Hepatocyte (in vitro differentiated cells): ENCODE measurements at regions not wholly inside any gene's neighbourhood (a gene's known extent, or its start where the extent isn't known, plus 50 kb on each side); places are given as distances from the start of the nearest gene placed in this dataset.

Experiments used
- DNase-seq: peaks from one replicate; pipeline ENCODE4 v3.0.0-alpha.2; 2016; ENCODE audit warnings: low spot score
- H2AFZ ChIP-seq: fragments of 200-600 bp; sonication (generic); 2 replicates; pipeline ENCODE4 v1.6.0; 2016; ENCODE audit warnings: antibody characterized with exemption, mild to moderate bottlenecking
- H3K27ac ChIP-seq: fragments of 200-600 bp; sonication (generic); 2 replicates; pipeline ENCODE4 v1.5.1; 2016; ENCODE audit warnings: mild to moderate bottlenecking
- H3K27me3 ChIP-seq: fragments of 200-600 bp; sonication (generic); 2 replicates; pipeline ENCODE4 v1.6.1; 2016
- H3K36me3 ChIP-seq: fragments of 200-600 bp; sonication (generic); replicated peaks from 2 replicates; pipeline ENCODE4 v1.5.1; 2016; ENCODE audit warnings: low read depth; ENCODE audit not compliant: insufficient read depth
- H3K4me1 ChIP-seq: fragments of 200-600 bp; sonication (generic); 2 replicates; pipeline ENCODE4 v1.5.1; 2016; ENCODE audit warnings: mild to moderate bottlenecking, moderate library complexity; ENCODE audit not compliant: insufficient read depth
- H3K4me2 ChIP-seq: fragments of 200-600 bp; sonication (generic); 2 replicates; pipeline ENCODE4 v1.6.0; 2016
- H3K4me3 ChIP-seq: fragments of 200-600 bp; sonication (generic); 2 replicates; pipeline ENCODE4 v1.5.1; 2016; ENCODE audit warnings: mild to moderate bottlenecking
- H3K79me2 ChIP-seq: fragments of 200-600 bp; sonication (generic); 2 replicates; pipeline ENCODE4 v1.6.0; 2017; ENCODE audit warnings: mild to moderate bottlenecking
- H3K9me2 ChIP-seq: fragments of 200-600 bp; sonication (generic); replicated peaks from 2 replicates; pipeline ENCODE4 v1.6.0; 2017; ENCODE audit warnings: mild to moderate bottlenecking; ENCODE audit not compliant: insufficient read depth
- H3K9me3 ChIP-seq: fragments of 200-600 bp; sonication (generic); 2 replicates; pipeline ENCODE4 v1.5.1; 2016; ENCODE audit warnings: low read depth, mild to moderate bottlenecking
- H4K20me1 ChIP-seq: fragments of 200-600 bp; sonication (generic); 2 replicates; pipeline ENCODE4 v1.6.0; 2016; ENCODE audit warnings: mild to moderate bottlenecking; ENCODE audit not compliant: insufficient read depth, poor library complexity, severe bottlenecking
- CTCF ChIP-seq: fragments of 200-600 bp; sonication (generic); IDR thresholded peaks from 2 replicates; pipeline ENCODE4 v1.5.1; 2016; ENCODE audit warnings: antibody characterized with exemption, mild to moderate bottlenecking; ENCODE audit not compliant: poor library complexity
- EZH2 ChIP-seq: fragments of 200-600 bp; sonication (generic); IDR thresholded peaks from 2 replicates; pipeline ENCODE4 v1.6.1; 2016; ENCODE audit warnings: antibody characterized with exemption, mild to moderate bottlenecking, borderline replicate concordance
- EZH2phosphoT487 ChIP-seq: fragments of 200-600 bp; sonication (generic); IDR thresholded peaks from one replicate; pipeline ENCODE4 v1.6.1; 2018; ENCODE audit warnings: antibody characterized with exemption, mild to moderate bottlenecking, low read depth, moderate library complexity; ENCODE audit not compliant: unreplicated experiment, severe bottlenecking
- WGBS: methylation state at CpG from one replicate; pipeline ENCODE4 v1.1.6; 2016; ENCODE audit warnings: low lambda C conversion rate; ENCODE audit errors: missing lambda C conversion rate; 5-methylcytosine and 5-hydroxymethylcytosine counted together

- no peaks in the 10 kb centered on the region for H3K9me2 ChIP-seq
- no peak for TF ChIP-seq CTCF
- no peak for TF ChIP-seq EZH2
- TF ChIP-seq EZH2phosphoT487, result no peak
- no peaks in the 10 kb centered on the region for H3K4me1 ChIP-seq
- no peak overlapping the region for H3K4me3 ChIP-seq
- DNase-seq, result no peak
- H3K27me3 ChIP-seq, result peaks cover 6% of the 10 kb centered on the region
- no peaks in the 10 kb centered on the region for H3K79me2 ChIP-seq
- H3K36me3 ChIP-seq, result no peaks in the 10 kb centered on the region
- H3K27ac ChIP-seq, result no peak overlapping the region
- H4K20me1 ChIP-seq, result no peaks in the 10 kb centered on the region
- H2AFZ ChIP-seq, result no peak overlapping the region
- H3K4me2 ChIP-seq, result no peak overlapping the region
- H3K9me3 ChIP-seq, result no peaks in the 10 kb centered on the region
- WGBS, result 66% methylated on average over 4 of the region's 4 CpGs
These were observed 626.7 kb upstream of the ADAMTS16 start for GRCh38 chr5:4513381-4513780.

- WGBS, result 80% methylated on average over 8 of the region's 8 CpGs
- Histone ChIP-seq H3K9me3 (no peaks in the 10 kb centered on the region), H3K27ac (no peak overlapping the region), H3K4me3 (no peak overlapping the region), H3K9me2 (no peaks in the 10 kb centered on the region), H4K20me1 (no peaks in the 10 kb centered on the region), H2AFZ (no peak overlapping the region), H3K79me2 (no peaks in the 10 kb centered on the region), H3K4me1 (no peaks in the 10 kb centered on the region), H3K27me3 (peaks cover 6% of the 10 kb centered on the region), H3K36me3 (no peaks in the 10 kb centered on the region), H3K4me2 (no peak overlapping the region)
- TF ChIP-seq EZH2phosphoT487 (no peak), CTCF (no peak), EZH2 (no peak)
- DNase-seq, result no peak
These were observed 626.0 kb upstream of the ADAMTS16 start for GRCh38 chr5:4514067-4514648.

GRCh38 chr5:4518903-4519672 is 621.0 kb upstream of the ADAMTS16 start:
- no peaks in the 10 kb centered on the region for H3K36me3 ChIP-seq
- H3K9me3 ChIP-seq, result no peaks in the 10 kb centered on the region
- H3K27ac ChIP-seq, result no peak overlapping the region
- H3K27me3 ChIP-seq, result no peaks in the 10 kb centered on the region
- no peak overlapping the region for H3K4me3 ChIP-seq
- H3K79me2 ChIP-seq, result no peaks in the 10 kb centered on the region
- H3K9me2 ChIP-seq, result no peaks in the 10 kb centered on the region
- H3K4me2 ChIP-seq, result no peak overlapping the region
- no peaks in the 10 kb centered on the region for H3K4me1 ChIP-seq
- no peak for TF ChIP-seq EZH2phosphoT487
- TF ChIP-seq EZH2, result no peak
- TF ChIP-seq CTCF, result no peak
- DNase-seq, result no peak
- no peak overlapping the region for H2AFZ ChIP-seq
- no peaks in the 10 kb centered on the region for H4K20me1 ChIP-seq
- 81% methylated on average over 10 of the region's 10 CpGs for WGBS
